Endothelial cell of umbilical vein (primary cell): ENCODE measurements at regions not wholly inside any gene's neighbourhood (a gene's known extent, or its start where the extent isn't known, plus 50 kb on each side); places are given as distances from the start of the nearest gene placed in this dataset.

ENCODE experiments used
- CTCF ChIP-seq, 2 donors: IDR thresholded peaks; 1 replicate in 1 of 2; 2 replicates in 1 of 2; pipeline ENCODE4 v1.5.1; 2011; ENCODE audit warnings: low read length in 2 of 2, mild to moderate bottlenecking in 2 of 2, moderate library complexity in 2 of 2, control low read depth in 1 of 2, inconsistent platforms in 1 of 2, low read depth in 1 of 2; ENCODE audit not compliant: insufficient read depth in 1 of 2; ENCODE audit errors: extremely low read depth in 1 of 2
- FOS ChIP-seq: IDR thresholded peaks from 2 replicates; pipeline ENCODE4 v1.6.1; 2011; ENCODE audit warnings: mild to moderate bottlenecking, low read length, moderate library complexity, borderline replicate concordance; ENCODE audit not compliant: insufficient read depth
- POLR2A ChIP-seq: IDR thresholded peaks from 2 replicates; pipeline ENCODE4 v1.6.1; 2012; ENCODE audit warnings: low read depth, mild to moderate bottlenecking, control low read depth, low read length

DNA sequence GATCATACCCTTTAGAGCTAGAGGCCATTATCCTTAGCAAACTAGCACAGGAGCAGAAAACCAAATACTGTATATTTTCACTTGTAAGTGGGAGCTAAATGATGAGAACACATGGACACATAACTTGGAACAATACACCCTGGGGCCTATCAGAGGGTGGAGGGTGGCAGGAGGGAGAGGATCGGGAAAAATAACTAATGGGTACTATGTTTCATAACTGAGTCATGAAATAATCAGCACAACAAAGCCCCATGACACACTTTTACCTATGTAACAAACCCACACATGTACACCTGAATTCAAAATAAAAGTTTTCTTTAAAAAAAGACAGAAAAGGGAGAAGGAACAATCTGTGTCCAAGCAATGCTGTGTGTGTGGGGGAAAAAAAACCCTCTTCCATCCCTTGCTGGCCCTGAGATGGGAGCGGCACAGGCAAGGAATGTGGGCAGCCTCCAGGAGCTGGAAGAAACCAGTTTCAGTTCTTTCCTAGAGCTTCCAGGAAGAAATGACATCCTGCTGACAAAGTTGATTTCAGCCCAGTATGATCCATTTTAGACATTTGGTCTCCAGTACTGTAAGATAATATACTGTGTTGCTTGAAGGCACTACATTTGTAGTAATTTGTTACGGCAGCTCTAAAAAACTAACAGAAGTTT, 458.7 kb upstream of the CNTNAP5 start:
- TF ChIP-seq FOS (no peak), CTCF (IDR thresholded peaks at IDR 0.05; ENCODE audit: extremely low read depth in 1 of 2, insufficient read depth in 1 of 2, low read depth in 1 of 2, low read length in 2 of 2) (no peak), POLR2A (no peak)
